Stimulated activated CD4-positive, alpha-beta T cell treated with anti-CD3 and anti-CD28 coated beads, Interleukin-4, amount 100 ng/mL, for 1 hour (primary cell): ENCODE measurements at regions not wholly inside any gene's neighbourhood (a gene's known extent, or its start where the extent isn't known, plus 50 kb on each side); places are given as distances from the start of the nearest gene placed in this dataset.
"Not testable (repeated sequence)": the region's sequence is repeated elsewhere in the genome, so short reads cannot be mapped to it uniquely, and the experiment has no call there.

Experiments
- DNase-seq: peaks from one replicate; pipeline ENCODE4 v3.0.0-alpha.2; 2020

- DNase-seq = no peak
Observed at GRCh38 chr2:235105821-235106359, 154.1 kb downstream of the SH3BP4 start.

GRCh38 chr2:235106874-235107639, 155.2 kb downstream of the SH3BP4 start:
- no peak for DNase-seq

DNA sequence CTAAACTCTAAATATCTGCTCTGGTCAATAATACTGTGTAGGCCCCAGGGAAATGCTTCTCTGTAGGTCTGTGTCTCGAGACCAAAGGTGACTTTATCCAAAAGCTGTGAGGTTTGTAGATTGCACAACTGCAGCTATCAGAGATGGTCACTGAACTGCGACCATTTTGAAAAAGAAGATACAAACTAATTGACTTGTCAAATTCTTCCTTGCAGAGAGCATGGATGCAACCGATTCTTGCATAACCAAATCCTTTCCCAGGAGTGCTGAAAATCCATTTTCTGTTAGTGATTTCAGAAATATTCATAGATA, 155.8 kb downstream of the SH3BP4 start:
- no peak for DNase-seq

DNA sequence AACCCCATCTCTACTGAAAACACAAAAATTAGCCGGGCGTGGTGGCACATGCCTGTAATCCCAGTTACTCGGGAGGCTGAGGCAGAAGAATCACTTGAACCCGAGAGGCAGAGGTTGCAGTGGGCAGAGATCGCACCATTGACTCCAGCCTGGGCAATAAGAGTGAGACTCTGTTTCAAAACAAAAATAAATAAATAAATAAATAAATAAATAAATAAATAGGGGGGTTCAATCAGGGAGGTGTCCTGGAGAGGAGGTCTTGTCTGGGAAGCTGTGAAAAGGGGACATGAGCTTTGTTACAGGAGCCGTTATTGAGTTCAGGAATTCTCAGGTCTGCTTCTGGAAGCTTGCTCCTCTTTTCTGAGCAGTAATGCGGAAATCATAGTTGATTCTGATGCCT, 157.7 kb downstream of the SH3BP4 start:
- DNase-seq = not testable (repeated sequence)

GRCh38 chr2:235112365-235112764, 160.5 kb downstream of the SH3BP4 start:
- no peak for DNase-seq

DNA sequence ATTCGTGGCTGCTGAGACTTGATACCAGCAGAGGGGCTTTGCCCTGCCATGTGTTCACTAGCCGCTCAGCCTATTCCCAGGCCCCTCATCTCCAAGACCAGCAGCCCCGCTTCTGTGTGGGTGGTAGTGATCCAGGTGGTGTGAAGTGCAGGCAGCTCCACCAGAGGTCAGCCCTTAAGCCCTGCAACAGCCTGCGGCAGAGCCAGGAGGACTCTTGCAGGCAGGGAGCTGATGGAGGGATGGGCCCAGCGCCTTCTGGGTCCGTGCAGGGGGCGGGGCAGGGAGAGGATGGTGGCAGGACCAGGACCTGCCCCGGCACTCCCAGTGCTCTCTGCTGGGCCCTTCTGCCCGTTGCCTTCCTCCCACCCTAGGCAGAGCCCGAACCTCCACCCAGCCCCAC, 162.0 kb downstream of the SH3BP4 start:
- no peak for DNase-seq

DNA sequence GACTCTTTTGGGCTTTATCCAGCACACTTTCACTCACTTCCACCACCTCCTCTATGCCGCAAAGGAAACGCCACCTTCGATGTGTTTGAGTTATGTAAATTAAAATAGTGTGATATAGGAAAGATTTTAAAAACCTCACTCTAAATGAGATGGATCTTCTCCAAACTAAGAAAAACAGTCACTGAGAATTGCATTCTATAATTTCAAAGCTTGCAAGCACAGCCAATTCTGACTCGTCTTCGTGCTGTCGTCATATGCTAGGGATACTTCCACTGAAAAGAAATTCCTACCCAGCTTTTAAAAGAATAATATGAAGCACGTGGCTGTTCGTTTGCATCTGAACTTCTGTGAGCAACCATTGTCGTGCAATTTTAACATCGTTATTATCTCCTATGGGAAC, 162.5 kb downstream of the SH3BP4 start:
- DNase-seq = no peak

GRCh38 chr2:235115521-235115920, 163.7 kb downstream of the SH3BP4 start:
- DNase-seq = no peak

- no peak for DNase-seq
Observed at GRCh38 chr2:235116885-235117492, 165.2 kb downstream of the SH3BP4 start.

DNA sequence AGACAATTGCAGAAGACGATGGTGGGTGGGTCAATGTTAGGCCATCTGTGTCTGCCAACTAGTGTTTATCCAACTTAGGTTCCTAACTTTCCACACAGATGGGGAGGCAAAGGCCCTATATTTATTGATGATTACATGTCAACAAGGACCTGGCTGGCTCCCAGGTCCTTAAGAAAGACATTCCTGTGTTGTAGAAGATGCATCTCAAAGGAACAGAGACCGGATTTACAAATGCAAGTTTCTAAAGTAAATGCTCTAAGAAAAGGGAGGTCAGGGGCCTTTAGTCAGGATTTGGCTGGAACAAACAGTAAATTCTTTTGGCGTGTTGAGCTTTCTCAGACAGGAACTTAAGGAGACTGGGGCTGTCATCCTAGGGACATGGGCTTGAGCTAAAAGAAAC, 175.0 kb downstream of the SH3BP4 start:
- DNase-seq = no peak

DNA sequence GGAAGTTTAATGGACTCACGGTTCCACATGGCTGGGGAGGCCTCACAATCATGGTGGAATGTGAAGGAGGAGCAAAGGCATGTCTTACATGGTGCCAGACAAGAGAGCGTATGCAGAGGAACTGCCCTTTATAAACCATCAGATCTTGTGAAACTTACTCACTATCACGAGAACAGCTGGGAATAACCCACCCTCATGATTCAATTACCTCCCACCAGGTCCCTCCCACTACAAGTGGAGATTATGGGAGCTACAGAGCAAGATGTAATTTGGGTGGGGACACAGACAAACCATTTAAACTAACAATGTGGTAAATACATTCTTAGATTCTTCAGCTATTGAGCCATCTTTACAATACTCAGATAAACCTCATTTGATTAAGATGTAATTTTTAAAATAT, 176.1 kb downstream of the SH3BP4 start:
- DNase-seq = no peak

GRCh38 chr2:235129850-235130249, 178.0 kb downstream of the SH3BP4 start:
- DNase-seq = no peak

DNA sequence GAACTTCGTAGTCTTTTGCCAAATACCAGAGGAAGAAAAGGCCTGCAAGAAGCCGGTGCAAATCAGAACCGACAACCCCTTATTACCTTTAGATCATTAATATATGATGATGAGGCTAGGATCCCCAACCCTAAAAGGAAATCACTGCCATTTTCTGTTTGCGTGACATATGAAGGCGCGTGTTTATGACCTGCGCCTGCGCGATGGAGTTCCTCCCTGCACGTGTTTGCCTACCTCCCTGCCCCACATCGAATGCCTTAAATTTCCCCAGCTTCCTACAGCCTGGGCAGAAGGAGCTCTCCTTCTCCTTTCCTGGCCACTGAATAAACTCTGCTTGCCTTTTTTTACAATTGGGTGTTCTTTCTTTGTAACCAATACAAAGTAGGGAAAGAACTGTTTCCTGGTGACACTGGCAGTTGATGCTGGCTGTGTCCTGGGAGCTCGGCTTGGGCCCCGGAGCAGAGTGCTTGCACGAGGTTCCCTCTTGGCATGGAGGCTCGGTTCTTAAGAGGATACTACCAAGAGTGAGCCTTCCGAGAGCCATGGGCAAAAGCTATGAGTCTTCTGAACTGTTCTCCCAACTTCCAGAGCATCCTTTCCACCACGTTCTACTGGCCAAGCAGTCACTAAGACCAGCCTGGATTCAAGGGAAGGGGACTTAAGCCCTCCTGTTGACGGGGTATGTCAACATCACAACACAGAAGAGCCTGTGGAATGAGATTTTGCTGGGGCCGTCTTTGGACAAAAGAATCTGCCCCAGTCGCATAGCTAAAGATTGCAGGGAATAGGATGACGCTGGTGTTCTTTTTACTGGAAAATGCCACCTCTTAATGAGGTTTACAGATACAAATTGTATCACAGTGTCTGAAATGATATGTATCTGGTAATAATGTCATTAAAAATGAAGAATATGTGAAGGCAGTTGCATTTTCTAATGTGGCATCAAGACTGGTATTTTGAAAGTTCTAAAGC, 179.8 kb downstream of the SH3BP4 start:
- DNase-seq = no peak

GRCh38 chr2:235132651-235133050, 180.8 kb downstream of the SH3BP4 start:
- no peak for DNase-seq

GRCh38 chr2:235133837-235134236, 182.0 kb downstream of the SH3BP4 start:
- DNase-seq = no peak

GRCh38 chr2:235134420-235134819, 182.6 kb downstream of the SH3BP4 start:
- no peak for DNase-seq

DNA sequence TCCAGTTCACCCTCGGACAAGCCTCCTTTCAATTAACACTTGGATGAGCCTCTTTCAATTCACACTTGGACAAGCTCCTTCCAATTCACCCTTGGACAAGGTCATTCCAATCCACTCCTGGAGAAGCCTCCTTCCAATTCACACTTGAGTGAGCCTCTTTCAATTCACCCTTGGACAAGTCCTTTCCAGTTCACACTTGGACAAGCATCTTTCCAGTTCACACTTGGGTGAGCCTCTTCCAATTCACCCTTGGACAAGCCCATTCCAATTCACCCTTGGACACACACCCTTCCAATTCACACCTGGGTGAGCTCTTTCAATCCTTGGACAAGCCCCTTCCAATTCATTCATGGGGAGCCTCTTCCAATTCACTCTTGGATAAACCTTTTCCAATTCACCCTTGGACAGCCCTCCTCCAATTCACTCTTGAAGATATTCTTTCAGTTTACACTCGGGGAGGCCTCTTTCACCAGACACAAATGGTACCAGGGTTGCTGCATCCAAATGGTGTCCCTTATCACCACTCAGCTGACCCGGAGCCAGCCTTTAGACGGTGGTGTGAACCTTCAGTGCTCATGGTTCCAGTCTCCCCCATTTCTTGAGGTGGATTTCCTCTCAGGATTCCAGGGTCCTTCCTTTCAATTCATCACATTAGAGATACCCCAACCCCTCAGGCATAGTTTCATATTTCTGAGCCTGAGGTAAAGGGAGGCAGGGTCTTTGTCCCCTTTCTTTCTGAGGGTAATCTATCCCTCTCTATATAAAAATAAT, 183.6 kb downstream of the SH3BP4 start:
- DNase-seq = no peak

DNA sequence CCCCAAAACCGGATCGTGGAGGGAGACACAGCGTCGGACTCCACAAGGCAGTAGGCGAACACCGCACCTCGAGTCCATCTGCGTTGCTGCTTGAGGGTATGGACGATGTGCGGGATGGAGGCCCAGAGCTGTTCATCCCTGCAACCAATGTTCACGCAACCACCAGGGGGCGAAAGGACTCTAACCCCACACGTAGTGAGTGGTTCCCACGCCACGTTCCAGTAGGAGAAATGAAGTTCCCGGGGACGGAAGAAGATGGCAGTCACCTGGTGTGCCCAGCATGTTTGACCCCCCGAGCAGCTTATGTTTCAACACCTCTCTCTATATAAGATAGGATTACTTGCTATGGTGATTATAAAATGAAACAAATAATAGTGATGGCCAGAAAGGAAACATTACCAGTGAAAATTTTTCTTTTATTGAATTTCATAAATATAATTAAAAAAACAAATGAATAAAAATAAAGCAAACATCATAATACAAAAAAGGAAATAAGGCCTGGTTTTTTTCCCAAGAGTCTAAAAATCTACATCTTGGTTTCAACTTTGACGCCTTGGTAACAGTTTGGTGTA, 184.3 kb downstream of the SH3BP4 start:
- peak; percentile 45 for DNase-seq

- no peak for DNase-seq
Observed at GRCh38 chr2:235138339-235138738, 186.5 kb downstream of the SH3BP4 start.

GRCh38 chr2:235139956-235140800, 188.4 kb downstream of the SH3BP4 start:
- no peak for DNase-seq

- no peak for DNase-seq
Observed at GRCh38 chr2:235140801-235141081, 188.9 kb downstream of the SH3BP4 start.
